HepG2 (cell line): ENCODE measurements at regions not wholly inside any gene's neighbourhood (a gene's known extent, or its start where the extent isn't known, plus 50 kb on each side); places are given as distances from the start of the nearest gene placed in this dataset.

ENCODE experiments used
- ATAC-seq: fragments of 200-7000 bp; cut with Tn5 transposase; 3 replicates; pipeline ENCODE4 v1.9.1; 2020; ENCODE audit warnings: mild to moderate bottlenecking, moderate library complexity
- BruUV-seq: library from RNA; stranded (reverse); fragments of 400-500 nt; replicated peaks from 2 replicates; lab custom pipeline; 2021; lab: Mats Ljungman, UMichigan
- CTCF ChIA-PET: fragments of 300-600 bp; formaldehyde crosslinking; extraction: SDS; loops from one replicate; lab custom pipeline; 2021; ENCODE audit warnings: low total read pairs, inconsistent platforms, low intra/inter-chr PET ratio; lab: Yijun Ruan, JAX
- POLR2A ChIA-PET: fragments of 350-600 bp; sonication (Branson Sonifier 250); formaldehyde crosslinking; loops from one replicate; lab custom pipeline; 2020; ENCODE audit warnings: antibody characterized with exemption, inconsistent platforms; lab: Yijun Ruan, JAX
- DNase-seq: peaks from one replicate; pipeline ENCODE4 v3.0.0-alpha.2; 2015; ENCODE audit warnings: low spot score
- FAIRE-seq: peaks from 3 replicates; lab custom pipeline; 2011; peaks lifted over from hg19 to GRCh38; lab: Jason Lieb, UNC
- H2AFZ ChIP-seq: one replicate; pipeline ENCODE4 v1.6.1; 2011; ENCODE audit warnings: low read length, inconsistent platforms
- H3K27ac ChIP-seq: fragments of 300-600 bp; 3 replicates; pipeline ENCODE4 v1.8.0; 2011; ENCODE audit warnings: mixed run types, mild to moderate bottlenecking, mixed read lengths, low read length, inconsistent platforms; ENCODE audit not compliant: insufficient read depth; ENCODE audit errors: extremely low read length
- H3K27me3 ChIP-seq, 2 experiments: fragments of 200-600 bp in 1 of 2; 2 replicates in 1 of 2; 3 replicates in 1 of 2; pipeline versions ENCODE4 v1.6.0 to v1.8.0; 2011; ENCODE audit warnings: low read length in 2 of 2, mild to moderate bottlenecking in 2 of 2, moderate library complexity in 2 of 2, inconsistent platforms in 1 of 2; ENCODE audit not compliant: insufficient read depth in 2 of 2, control insufficient read depth in 1 of 2
- H3K36me3 ChIP-seq, 2 experiments: fragments of 200-600 bp in 1 of 2; replicated peaks in 1 of 2; 2 replicates in 1 of 2; 3 replicates in 1 of 2; pipeline versions ENCODE4 v1.5.1 to v1.8.0; 2011; ENCODE audit warnings: low read length in 2 of 2, inconsistent platforms in 1 of 2; ENCODE audit not compliant: insufficient read depth in 2 of 2, control insufficient read depth in 1 of 2
- H3K4me1 ChIP-seq: 2 replicates; pipeline ENCODE4 v1.5.1; 2012; ENCODE audit warnings: low read length, inconsistent platforms; ENCODE audit not compliant: insufficient read depth
- H3K4me2 ChIP-seq: 2 replicates; pipeline ENCODE4 v1.6.0; 2011; ENCODE audit warnings: low read depth, low read length, inconsistent platforms
- H3K4me3 ChIP-seq, 3 experiments: fragments of 200-600 bp in 1 of 3; sonication (generic), shearing (Covaris generic) in 1 of 3; replicated peaks in 1 of 3; 2 replicates each; pipeline ENCODE4 v1.5.1; 2011 to 2016; ENCODE audit warnings: low read length in 3 of 3, inconsistent platforms in 2 of 3, low read depth in 2 of 3, mild to moderate bottlenecking in 2 of 3, control low read depth in 1 of 3, mixed read lengths in 1 of 3; ENCODE audit not compliant: insufficient read depth in 1 of 3
- H3K79me2 ChIP-seq: one replicate; pipeline ENCODE4 v1.6.1; 2011; ENCODE audit warnings: low read length, inconsistent platforms; ENCODE audit not compliant: insufficient read depth
- H3K9ac ChIP-seq: 2 replicates; pipeline ENCODE4 v1.6.0; 2011; ENCODE audit warnings: mild to moderate bottlenecking, low read depth, low read length, inconsistent platforms; ENCODE audit not compliant: insufficient read depth
- H3K9me3 ChIP-seq: 2 replicates; pipeline ENCODE4 v1.5.1; 2012; ENCODE audit warnings: mild to moderate bottlenecking, low read length
- H4K20me1 ChIP-seq: 2 replicates; pipeline ENCODE4 v1.6.0; 2011; ENCODE audit warnings: inconsistent platforms, mild to moderate bottlenecking, low read length, moderate library complexity; ENCODE audit not compliant: insufficient read depth
- ATAD3A ChIP-seq: sonication (generic); formaldehyde crosslinking; IDR thresholded peaks from 2 replicates; pipeline ENCODE4 v1.4.0; 2020; ENCODE audit warnings: missing genetic modification reagents
- GRHL1 ChIP-seq: sonication (generic); formaldehyde crosslinking; conservative IDR thresholded peaks from 2 replicates; pipeline ENCODE4 v1.8.0; 2022; ENCODE audit warnings: missing genetic modification reagents
- HOXA5 ChIP-seq: sonication (generic); formaldehyde crosslinking; IDR thresholded peaks from 2 replicates; pipeline ENCODE4 v1.4.0; 2020; ENCODE audit warnings: missing genetic modification reagents
- TEF ChIP-seq: sonication (generic); formaldehyde crosslinking; IDR thresholded peaks from 2 replicates; pipeline ENCODE4 v1.5.0; 2020; ENCODE audit warnings: missing genetic modification reagents
- TP53 ChIP-seq: sonication (generic); formaldehyde crosslinking; conservative IDR thresholded peaks from 2 replicates; pipeline ENCODE4 v1.4.0; 2020; ENCODE audit warnings: missing genetic modification reagents
- ZNF572 ChIP-seq: sonication (generic); formaldehyde crosslinking; IDR thresholded peaks from 2 replicates; pipeline ENCODE4 v1.5.1; 2020; ENCODE audit warnings: mild to moderate bottlenecking, missing genetic modification reagents
- ZNF670 ChIP-seq: sonication (generic); formaldehyde crosslinking; IDR thresholded peaks from 2 replicates; pipeline ENCODE4 v1.8.0; 2022; ENCODE audit warnings: mild to moderate bottlenecking, missing genetic modification reagents, borderline replicate concordance
- ZSCAN22 ChIP-seq: sonication (generic); formaldehyde crosslinking; IDR thresholded peaks from 2 replicates; pipeline ENCODE4 v1.4.0; 2020; ENCODE audit warnings: mild to moderate bottlenecking, missing genetic modification reagents
- WGBS: methylation state at CpG from one replicate; pipeline ENCODE4 v1.1.6; 2017; ENCODE audit warnings: low lambda C conversion rate; 5-methylcytosine and 5-hydroxymethylcytosine counted together
- in situ Hi-C: cut with HindIII; loops from 2 replicates; pipeline ENCODE4 v1.10.0; 2017; ENCODE audit warnings: low pct_unique_long_range_greater_than_20kb; ENCODE audit not compliant: extremely low pct_ligation_motif_present
- intact Hi-C: fragments of 100-400 bp; cut with micrococcal nuclease; formaldehyde crosslinking; loops from one replicate; pipeline ENCODE4 v1.10.0; 2022; ENCODE audit not compliant: unreplicated experiment

GRCh38 chr4:26133840-26134239 is 187.0 kb upstream of the RBPJ start (continued):
- no peak for TF ChIP-seq GRHL1
- TF ChIP-seq ZNF670 (CRISPR knock-in tag) = no peak
- TF ChIP-seq TP53 (CRISPR knock-in tag) = no peak
- TF ChIP-seq, all 625 proteins: peak for 0

- in situ Hi-C loops = no loop called here
Measured at GRCh38 chr4:26135331-26135730, 185.5 kb upstream of the RBPJ start.

More at GRCh38 chr4:26135331-26135730, 185.5 kb upstream of the RBPJ start:
- Histone ChIP-seq H3K79me2 (no peaks in the 10 kb centered on the region), H3K36me3 (no peaks in the 10 kb centered on the region), H3K27ac (no peak overlapping the region), H3K4me2 (no peak overlapping the region), H4K20me1 (no peaks in the 10 kb centered on the region), H3K9me3 (no peaks in the 10 kb centered on the region), H3K4me3 (no peak overlapping the region), H3K27me3 (0 out of 5 replicates have a peak, but pooled peaks cover 0 to 1% of the 10 kb centered on the region in 2 experiments), H3K4me1 (no peaks in the 10 kb centered on the region), H3K9ac (no peak overlapping the region)
- ChIA-PET CTCF (no interaction called here), POLR2A (no interaction called here)
- ATAC-seq = no peak
- no peak for FAIRE-seq
- 19% methylated on average over 4 of the region's 4 CpGs for WGBS
- DNase-seq = no peak
- intact Hi-C loops = loop anchor here (10.0 kb wide), 1 partner anchor 111 kb away; no protein-coding TSS in a partner anchor
- no TSS peak for BruUV-seq
- no peak for TF ChIP-seq HOXA5 (CRISPR knock-in tag)
- no peak for TF ChIP-seq ZSCAN22
- no peak for TF ChIP-seq ATAD3A (CRISPR knock-in tag)
- TF ChIP-seq ZNF572 (CRISPR knock-in tag) = no peak
- no peak for TF ChIP-seq TEF (CRISPR knock-in tag)
- TF ChIP-seq, all 625 proteins: peak for 0
- H2AFZ ChIP-seq = no peak overlapping the region
